AG09319 (cell line): ENCODE measurements at regions not wholly inside any gene's neighbourhood (a gene's known extent, or its start where the extent isn't known, plus 50 kb on each side); places are given as distances from the start of the nearest gene placed in this dataset.
"Not testable (repeated sequence)": the region's sequence is repeated elsewhere in the genome, so short reads cannot be mapped to it uniquely, and the experiment has no call there.

Experiments used
- DNase-seq: peaks from one replicate; pipeline ENCODE4 v3.0.0-alpha.2; 2010; ENCODE audit warnings: low read depth; ENCODE audit errors: extremely low read depth
- TF ChIP-seq, protein P1 (sequence below): IDR thresholded peaks from 2 replicates; pipeline ENCODE4 v1.5.1; 2011; ENCODE audit warnings: low read depth, mild to moderate bottlenecking, inconsistent platforms, low read length, moderate library complexity

DNA sequence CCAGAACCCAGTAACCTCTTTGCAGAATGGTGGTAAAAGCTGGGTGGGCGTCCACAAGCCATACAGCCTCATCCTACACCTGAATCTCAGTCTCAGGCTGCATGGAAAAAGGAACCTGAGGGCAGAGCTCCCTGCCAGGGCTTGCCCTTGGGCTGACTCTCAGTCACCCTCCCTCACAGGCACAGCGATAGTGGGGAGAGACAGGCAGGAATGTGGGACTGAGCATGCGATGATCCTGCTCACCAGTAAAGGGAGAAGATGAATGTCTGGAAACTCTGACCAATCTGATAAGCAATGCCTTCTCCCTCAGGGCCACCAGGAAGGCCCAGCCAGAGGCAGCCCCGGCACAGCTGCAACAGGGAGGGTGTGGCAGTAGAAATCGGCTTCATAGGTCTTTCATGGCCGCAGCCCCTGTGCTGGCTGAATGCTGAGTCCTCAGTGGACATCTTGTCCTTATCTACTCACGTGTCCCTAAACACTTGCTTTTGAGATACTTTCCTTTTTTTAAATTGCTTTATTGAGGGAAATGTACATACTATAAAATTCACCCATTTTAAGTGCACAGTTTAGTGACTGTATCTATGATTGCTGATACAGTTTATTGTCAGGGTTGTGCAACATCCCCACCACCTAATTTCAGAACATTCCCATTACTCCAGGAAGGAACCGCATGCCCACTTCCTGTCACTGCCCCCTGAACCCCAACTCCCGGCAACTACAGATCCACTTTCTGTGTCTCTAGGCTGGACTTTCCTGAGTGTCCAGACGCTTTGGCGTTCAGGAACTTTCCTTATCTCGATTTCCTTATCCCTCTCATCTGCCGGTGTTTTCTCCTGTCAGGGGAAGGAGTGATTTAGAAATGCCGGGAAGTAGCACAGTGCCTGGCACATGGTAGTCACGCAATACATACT lies 258.1 kb downstream of the PCNX1 start:
- DNase-seq: no peak
- TF ChIP-seq, protein P1, sequence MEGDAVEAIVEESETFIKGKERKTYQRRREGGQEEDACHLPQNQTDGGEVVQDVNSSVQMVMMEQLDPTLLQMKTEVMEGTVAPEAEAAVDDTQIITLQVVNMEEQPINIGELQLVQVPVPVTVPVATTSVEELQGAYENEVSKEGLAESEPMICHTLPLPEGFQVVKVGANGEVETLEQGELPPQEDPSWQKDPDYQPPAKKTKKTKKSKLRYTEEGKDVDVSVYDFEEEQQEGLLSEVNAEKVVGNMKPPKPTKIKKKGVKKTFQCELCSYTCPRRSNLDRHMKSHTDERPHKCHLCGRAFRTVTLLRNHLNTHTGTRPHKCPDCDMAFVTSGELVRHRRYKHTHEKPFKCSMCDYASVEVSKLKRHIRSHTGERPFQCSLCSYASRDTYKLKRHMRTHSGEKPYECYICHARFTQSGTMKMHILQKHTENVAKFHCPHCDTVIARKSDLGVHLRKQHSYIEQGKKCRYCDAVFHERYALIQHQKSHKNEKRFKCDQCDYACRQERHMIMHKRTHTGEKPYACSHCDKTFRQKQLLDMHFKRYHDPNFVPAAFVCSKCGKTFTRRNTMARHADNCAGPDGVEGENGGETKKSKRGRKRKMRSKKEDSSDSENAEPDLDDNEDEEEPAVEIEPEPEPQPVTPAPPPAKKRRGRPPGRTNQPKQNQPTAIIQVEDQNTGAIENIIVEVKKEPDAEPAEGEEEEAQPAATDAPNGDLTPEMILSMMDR: no peak

DNA sequence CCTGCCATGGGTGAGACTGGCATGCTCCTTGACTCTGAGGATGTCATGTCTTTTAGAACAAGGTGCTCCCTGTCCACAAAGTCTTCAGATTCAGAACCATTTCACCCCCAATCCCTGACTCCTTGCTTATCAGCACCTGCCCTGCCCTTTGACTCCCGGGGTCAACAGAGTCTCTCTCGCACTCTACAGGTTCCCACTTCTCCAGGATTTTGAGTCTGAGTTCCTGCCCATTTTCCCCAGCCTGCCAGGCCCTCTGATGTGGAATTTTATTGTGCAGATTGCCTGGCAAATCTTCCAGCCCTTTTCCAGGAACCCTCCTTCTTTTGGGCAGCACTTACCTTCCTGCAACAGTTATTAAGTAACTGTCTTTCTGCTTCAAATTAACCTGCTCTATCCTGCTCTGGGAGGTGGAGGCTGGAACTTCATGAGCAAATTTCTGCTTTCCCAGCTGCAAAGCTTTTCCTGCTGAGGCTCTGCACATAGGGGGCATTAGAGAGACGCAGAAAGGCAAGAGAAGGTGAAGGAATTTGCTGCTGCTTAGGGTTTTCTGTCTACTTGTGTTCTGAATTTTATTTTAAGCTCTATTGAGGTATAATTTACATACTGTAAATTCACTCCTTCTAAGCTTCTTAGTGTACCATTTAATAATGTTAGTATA lies 259.1 kb downstream of the PCNX1 start:
- TF ChIP-seq, protein P1: peak; percentile 91
- DNase-seq: peak; percentile 56

DNA sequence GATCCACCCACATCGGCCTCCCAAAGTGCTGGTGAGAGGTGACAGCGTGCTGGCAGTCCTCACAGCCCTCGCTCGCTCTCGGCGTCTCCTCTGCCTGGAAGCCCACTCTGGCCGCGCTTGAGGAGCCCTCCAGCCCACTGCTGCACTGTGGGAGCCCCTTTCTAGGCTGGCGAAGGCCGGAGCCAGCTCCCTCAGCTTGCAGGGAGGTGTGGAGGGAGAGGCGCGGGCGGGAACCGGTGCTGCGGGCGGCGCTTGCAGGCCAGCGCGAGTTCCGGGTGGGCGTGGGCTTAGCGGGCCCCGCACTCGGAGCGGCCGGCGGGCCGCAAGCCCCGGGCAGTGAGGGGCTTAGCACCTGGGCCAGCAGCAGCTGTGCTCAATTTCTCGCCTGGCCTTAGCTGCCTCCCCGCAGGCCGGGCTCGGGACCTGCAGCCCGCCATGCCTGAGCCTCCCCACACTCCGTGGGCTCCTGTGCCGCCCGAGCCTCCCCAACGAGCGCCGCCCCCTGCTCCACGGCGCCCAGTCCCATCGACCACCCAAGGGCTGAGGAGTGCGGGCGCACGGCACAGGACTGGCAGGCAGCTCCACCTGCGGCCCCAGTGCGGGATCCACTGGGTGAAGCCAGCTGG lies 260.2 kb downstream of the PCNX1 start:
- DNase-seq: not testable (repeated sequence)

DNA sequence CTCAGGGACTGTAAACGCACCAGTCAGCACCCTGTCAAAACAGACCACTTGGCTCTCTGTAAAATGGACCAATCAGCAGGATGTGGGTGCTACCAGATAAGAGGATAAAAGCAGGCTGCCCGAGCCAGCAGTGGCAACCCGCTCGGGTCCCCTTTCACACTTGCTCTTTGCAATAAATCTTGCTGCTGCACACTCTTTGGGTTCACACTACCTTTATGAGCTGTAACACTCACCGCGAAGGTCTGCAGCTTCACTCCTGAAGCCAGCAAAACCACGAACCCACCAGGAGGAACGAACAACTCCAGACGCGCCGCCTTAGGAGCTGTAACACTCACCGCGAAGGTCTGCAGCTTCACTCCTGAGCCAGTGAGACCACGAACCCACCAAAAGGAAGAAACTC lies 260.9 kb downstream of the PCNX1 start:
- DNase-seq: not testable (repeated sequence)

DNA sequence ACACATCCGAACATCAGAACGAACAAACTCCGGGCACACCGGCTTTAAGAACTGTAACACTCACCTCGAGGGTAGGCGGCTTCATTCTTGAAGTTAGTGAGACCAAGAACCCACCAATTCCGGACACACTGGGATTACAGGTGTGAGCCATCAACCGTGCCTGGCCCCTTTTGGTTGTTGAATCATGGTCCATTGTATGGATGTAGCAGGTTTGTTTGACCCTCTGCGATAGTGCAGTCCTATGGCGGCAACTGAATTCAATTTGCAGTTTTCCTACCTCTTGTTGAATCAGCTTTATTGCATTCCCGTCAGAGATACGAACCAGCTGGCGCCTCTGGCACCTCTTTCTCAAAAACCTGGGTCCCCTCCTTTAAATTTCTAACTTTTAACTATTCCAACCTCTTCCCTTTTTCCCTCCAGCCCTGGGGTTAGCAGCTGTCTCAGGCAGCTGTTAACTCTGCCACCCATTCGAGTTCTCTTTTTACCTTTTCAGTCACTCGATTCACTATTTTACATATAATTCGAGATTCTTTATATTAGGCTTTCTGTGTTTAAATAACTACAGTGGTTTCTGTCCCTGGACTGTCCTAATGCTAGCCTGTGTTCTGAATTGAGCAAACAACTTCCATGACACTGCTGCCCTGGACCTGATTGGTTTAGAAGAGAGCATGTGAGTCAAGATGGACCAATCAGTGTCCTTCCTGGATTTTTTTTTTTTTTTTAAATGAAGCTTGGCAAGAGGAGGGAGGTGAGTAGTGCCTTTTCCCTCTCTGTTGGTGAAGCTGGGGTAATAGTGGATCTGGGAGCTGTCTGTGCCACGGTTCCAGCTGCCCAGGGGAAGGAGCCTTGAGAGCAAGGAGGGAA lies 261.5 kb downstream of the PCNX1 start:
- no peak for DNase-seq
- TF ChIP-seq, protein P1: no peak

DNA sequence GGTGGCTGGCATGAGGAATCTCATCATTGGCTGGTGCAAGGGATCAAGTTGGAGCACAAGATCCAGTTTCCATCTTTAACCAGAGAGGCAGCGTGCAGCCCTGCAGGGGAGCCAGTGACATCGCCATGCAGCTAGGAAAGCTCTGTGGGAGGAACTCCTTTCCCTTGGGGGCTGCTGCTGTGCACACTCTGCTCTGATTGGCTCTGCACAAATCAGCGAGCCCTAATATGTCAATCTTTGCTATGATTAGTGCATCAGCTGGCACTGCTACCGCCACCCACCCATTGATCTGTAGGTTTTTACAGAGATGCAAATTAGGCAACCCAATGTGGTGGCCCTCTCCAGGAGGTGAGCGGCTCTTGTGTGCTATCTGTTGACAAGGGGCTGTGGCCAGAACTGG lies 262.6 kb downstream of the PCNX1 start:
- no peak for DNase-seq

DNA sequence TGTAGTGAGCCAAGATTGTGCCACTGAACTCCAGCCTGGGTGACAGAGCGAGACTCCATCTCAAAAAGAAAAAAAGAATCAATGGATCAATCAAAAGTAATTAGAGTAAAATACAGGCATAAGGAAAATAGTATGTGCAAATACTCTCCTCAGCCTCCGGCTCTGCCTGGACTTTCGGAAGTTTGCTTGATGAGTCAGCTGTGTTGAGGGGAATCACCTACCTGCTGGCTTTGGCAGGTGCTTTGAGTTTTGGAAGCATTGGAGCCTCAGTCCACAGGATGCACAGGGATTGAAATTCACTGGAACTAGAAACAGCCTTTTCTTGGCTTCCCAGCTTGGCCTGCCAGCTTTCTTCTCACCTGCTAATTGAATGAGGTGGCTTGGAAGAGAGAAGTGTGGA lies 268.2 kb downstream of the PCNX1 start:
- TF ChIP-seq, protein P1: no peak
- no peak for DNase-seq

More for the DNA sequence above, 262.6 kb downstream of the PCNX1 start:
- TF ChIP-seq, protein P1: no peak
